ENCODE measurements at regions not wholly inside any gene's neighbourhood (a gene's known extent, or its start where the extent isn't known, plus 50 kb on each side); places are given as distances from the start of the nearest gene placed in this dataset.
A peak's percentile ranks its signal among the peaks of the same experiment; 100 is the strongest.
"Not testable (repeated sequence)": the region's sequence is repeated elsewhere in the genome, so short reads cannot be mapped to it uniquely, and the experiment has no call there.

DNA sequence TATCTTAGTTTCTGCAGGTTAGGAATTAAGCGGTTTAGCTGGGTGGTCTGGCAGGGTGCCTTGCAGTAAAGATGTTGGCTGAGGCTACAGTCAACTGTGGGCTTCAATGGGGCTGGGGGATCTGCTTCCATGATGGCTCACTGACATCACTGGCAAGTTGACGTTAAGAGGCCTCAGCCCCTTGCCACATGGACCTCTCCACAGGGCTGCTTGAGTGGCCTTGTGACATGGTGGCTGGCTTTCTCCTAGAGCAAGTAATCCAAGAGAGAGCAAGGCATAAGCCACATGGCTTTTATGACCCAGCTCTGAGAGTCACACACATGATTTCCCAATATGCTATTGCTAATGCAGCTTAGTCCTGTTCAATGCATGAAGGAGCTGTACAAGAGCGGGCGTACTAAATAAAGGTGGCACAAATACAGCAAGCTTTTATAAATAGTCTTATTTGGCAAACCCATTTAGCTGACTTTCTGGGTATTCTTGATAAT, 109.1 kb downstream of the SEPTIN7 start:
- no peak for DNase-seq
- ATAC-seq = no peak

DNA sequence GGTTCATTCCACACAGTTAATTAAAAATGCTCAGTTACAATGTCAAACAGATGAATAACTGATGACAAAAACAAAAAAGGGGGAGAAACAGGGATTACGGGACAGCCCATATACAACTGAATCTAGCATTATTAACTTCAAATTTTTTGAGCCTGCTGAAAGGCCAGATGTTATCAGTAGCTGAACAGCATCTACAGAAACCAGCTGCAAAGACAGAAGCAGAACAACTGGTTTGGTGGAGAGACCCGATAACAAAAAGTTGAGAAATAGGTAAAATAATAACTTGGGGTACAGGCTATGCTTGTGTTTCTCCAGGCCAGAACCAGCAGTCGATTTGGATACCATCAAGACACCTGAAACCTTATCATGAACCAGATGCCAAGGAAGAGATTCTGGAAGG, 109.8 kb downstream of the SEPTIN7 start:
- ATAC-seq, DNase-seq: not testable (repeated sequence)

DNA sequence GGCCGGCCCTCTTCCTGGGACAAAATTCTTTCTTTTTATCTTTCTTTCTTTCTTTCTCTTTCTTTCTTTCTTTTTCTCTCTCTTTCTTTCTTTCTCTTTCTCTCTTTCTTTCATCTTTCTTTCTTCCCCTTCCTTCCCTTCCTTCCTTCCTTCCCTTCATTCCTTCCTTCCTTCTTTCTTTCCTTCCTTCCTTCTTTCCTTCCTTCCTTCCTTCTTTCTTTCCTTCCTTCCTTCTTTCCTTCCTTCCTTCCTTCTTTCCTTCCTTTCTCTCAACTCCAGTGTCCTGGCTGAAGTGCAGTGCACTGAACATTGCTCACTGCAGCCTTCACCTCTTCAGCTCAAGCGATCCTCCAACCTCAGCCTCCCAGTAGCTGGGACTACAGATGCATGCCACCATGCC, 112.5 kb downstream of the SEPTIN7 start:
- not testable (repeated sequence) for ATAC-seq, DNase-seq

DNA sequence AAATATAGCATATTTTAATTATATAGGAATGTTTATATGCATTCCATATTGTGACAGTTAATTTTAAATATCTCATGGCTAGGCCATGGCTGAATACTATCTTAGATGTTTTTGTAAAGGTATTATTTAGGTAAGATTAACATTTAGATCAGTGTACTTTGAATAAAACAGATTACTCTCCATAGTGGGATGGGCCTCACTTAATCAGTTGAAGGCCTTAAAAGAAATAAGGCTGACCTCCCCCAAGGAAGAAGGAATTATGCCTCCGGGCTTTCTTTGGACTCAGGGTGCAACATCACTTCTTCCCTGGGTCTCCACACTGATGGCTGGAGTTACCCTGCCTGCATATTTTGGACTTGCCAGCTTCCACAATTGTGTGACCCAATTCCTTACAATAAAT, 113.4 kb downstream of the SEPTIN7 start:
- ATAC-seq, DNase-seq: not testable (repeated sequence)

DNA sequence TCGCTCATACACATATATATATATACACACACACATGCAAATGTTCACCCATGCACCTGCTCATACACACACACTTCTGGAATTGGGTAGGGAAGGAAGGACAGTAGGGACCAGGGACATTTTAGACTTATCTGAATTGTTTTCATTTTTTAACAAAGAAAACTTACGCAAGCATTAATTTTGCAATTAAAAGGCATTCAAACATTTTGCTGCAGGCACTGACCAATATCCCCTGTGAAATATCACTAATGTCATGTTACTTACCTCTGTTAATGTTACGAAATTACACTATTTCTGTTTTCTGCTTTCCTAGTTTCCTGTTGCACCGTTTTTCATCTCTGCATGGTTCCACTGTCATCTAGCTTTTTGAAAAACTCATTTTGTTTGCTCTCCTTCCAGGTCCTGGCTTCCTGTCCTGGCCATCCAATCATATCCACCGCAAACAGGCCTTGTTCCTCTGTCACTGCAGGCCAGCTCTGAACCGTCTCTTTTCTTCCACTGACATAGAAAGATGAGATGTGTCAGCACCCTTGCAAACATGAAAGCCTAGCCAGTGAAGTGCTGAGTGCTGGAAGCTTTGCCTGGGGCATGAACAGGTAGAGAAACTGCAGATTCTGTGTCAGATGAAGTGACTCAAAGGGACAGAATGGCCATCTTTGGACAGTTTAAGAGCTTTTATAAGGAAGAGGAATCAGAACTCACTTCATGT, 114.5 kb downstream of the SEPTIN7 start:
- not testable (repeated sequence) for DNase-seq, ATAC-seq

DNA sequence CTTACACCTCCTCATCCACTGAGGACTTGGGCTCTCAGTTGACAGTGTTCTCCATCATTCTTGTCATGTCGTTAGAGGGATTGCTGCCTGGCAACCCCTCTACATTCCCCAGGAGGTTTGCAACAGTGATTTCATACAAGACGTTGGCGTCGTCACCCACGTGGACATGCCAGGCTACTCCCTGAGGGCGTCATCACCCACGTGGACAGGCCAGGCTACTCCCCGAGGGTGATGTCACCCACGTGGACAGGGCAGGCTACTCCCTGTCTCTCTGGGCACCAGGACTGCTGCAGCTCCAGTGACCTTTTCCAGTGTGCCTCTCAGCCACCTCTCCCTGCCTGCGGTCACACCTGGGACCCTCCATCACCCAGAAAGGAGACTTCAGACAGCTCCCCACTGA, 117.4 kb downstream of the SEPTIN7 start:
- not testable (repeated sequence) for DNase-seq, ATAC-seq

DNA sequence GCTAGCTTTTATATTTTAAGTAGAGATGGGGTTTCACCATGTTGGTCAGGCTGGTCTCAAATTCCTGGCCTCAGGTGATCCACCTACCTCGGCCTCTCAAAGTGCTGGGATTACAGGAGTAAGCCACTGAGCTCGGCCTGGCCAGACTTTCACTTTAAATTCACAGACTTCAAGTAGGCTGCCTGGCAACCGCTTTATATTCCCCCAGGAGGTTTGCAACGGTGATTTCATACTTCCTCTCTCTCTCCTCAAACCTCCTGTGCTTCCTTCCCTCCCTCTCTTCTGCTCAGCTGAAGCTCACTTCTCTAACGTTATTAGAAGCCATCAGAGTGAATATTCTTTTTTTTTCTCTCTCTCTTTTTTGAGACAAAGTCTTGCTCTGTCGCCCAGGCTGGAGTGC, 118.8 kb downstream of the SEPTIN7 start:
- not testable (repeated sequence) for DNase-seq, ATAC-seq

DNA sequence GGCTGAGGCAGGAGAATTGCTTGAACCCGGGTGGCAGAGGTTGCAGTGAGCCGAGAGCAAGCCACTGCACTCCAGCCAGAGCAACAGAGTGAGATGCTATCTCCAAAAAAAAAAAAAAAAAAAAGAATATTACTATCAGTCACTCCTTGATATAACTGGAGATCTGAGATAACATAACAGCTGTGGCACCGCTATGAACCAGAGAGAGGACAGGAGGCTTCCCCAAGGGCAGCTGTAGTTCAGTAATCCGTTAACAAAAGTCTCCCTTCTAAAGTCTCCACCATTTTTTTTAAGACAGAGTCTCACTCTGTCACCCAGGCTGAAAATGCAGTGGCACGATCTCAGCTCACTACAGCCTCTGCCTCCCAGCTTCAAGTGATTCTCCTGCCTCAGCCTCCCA, 120.5 kb downstream of the SEPTIN7 start:
- not testable (repeated sequence) for DNase-seq, ATAC-seq

DNA sequence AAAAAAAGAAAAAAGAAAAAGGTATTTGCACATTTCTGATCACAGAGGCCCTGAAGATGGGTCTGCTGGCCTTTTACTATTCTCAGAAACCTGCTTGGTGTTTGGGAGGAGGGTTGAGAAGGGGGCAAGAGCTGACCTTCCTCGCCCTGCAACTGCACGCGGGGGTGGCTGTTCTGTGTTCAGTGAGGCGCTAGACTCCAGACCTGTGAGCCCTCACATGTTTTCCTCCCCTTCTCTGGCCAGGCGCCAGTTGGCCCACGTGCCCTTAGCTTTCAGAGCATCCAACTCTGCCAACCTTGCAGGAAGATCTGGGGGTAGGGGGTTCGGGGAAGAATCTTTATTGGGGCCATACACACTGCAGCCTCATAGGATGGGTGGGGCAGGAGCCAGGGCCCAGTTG, 123.8 kb downstream of the SEPTIN7 start:
- ATAC-seq, DNase-seq: not testable (repeated sequence)

DNA sequence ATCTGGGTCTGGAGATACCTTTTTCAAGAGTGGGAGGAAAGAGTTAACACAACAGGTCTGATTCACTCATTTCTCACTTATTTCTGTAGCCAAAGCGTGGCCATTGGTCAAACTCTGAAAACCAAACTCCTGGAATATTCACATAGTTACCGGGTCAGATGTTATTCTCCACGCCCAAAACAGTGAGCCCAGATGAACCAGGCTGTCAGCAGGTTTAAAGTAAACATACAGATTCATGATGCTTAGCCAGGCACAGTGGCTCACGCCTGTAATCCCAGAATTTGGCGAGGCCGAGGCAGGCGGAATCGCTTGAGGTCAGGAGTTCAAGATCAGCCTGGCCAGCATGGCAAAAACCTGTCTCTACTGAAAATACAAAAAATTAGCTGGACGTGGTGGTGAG, 126.1 kb downstream of the SEPTIN7 start:
- not testable (repeated sequence) for DNase-seq, ATAC-seq

DNA sequence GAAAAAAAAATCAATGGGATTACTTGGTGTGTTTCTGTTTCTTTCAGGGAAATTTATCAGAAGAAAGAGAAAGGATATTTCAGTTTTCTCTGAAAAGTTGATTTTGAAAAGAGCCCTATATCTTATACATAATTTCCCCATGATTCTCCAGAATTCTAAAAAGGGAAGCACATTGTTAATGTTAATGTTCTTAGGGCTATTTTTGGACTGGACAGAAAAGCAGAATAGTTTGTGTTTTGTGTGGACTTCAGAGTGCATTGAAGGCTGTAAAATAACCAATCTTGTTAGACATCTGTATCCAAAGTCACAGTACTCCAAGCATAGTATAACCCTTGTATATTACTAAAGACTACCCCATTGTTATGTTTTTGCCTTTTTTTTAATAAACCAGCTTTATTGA, 130.3 kb downstream of the SEPTIN7 start:
- not testable (repeated sequence) for ATAC-seq, DNase-seq

DNA sequence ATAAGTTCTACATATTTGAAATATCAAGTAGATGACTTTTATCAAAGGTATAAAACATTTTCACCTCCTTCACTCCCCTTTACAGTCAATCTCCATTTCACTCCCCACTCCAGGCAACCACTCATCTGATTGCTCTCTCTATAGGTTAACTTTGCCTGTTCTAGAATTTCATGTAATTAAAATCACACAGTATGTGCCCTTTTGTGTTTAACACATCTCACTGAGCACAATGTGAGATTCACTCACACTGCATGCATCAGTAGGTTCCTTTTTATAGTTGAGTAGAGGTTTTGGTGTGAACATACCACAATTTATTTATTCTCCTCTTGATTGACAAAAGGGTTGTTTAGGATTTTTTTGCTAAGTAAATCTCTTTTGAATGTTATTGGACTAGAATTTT, 130.7 kb downstream of the SEPTIN7 start:
- not testable (repeated sequence) for DNase-seq, ATAC-seq

DNA sequence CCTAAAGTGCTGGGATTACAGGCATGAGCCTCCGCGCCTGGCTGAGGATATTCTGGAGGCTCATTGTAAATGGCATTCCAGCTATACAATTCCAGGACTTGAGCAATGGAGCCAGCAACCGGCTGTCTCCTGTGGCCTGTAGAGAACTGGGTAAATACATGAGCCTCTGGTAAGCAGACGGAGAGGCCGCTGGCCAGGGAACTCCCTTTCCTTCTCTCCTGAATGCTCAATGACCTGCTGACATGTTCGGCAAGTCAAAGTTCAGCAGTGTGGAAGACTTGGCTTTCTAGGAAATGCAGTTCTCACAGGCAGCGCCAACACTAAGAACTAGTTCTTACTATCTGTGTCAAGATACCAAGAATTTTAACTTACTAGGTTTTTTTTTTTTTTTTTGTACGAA, 139.8 kb downstream of the SEPTIN7 start:
- ATAC-seq, DNase-seq: not testable (repeated sequence)

DNA sequence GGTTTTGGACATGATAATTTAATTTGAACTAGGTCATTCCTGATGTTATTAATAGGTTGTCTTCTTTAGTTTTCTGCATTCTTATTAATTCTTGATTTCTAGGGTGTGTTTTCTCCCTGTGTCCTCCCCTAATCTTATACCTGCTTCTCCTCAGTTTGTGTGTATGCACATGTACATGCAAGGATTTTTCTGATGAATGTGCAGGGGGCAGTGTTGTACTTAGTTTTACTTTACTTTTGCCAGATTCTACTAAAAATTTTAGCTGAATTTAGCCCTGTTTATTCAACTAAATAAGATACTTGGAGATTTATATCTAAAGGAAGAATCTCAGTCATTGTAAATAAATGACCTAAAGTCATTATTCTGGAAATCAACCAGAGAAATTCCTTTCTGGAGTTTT, 144.8 kb downstream of the SEPTIN7 start:
- ATAC-seq, DNase-seq: not testable (repeated sequence)

DNA sequence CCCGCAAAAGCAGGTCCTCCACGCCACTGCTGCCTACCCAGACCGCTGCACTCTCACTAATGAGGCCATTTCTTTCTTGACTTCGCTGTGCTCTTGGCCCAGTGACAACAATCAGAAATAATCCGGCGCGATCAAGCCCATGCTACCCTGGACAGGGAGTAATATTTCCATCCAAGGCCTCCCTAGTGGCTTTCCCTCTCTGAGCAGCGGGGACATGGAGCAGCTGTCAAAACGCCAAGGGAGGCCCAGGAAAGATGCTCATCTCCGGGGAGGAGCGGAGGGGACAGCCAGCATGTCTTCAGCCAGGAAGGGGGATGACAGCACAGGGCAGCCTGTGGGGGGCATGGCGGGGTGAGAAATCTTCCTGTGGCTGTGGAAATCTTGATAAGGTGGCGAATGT, 154.9 kb downstream of the SEPTIN7 start:
- DNase-seq, ATAC-seq: not testable (repeated sequence)

DNA sequence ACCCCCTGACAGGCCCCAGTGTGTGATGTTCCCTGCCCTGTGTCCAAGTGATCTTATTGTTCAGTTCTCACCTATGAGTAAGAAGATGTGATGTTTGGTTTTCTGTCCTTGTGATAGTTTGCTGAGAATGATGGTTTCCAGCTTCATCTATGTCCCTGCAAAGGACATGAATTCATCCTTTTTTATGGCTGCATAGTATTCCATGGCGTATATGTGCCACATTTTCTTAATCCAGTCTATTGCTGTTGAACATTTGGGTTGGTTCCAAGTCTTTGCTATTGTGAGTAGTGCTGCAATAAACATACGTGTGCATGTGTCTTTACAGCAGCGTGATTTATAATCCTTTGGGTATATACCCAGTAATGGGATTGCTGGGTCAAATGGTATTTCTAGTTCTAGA, 156.1 kb downstream of the SEPTIN7 start:
- ATAC-seq, DNase-seq: not testable (repeated sequence)

DNA sequence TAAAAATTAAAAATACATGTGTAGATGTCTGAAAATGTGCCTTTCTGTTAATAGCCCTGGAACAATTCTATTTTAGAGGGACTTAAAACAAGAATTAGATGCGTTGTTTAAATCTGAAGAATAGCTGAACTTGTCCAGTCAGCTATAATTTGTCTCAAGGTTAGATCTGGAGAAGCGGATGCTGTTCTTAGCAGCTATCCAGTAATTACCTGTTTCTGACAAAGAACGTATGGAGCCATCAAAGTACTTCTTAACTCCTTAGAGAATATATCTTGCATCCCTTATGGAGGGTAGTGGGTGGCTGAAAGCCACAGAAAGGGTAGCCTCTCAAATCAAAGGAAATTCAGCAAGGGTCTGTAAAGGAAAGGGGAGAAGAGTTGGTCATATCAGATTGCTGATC, 160.4 kb downstream of the SEPTIN7 start:
- DNase-seq, ATAC-seq: not testable (repeated sequence)

DNA sequence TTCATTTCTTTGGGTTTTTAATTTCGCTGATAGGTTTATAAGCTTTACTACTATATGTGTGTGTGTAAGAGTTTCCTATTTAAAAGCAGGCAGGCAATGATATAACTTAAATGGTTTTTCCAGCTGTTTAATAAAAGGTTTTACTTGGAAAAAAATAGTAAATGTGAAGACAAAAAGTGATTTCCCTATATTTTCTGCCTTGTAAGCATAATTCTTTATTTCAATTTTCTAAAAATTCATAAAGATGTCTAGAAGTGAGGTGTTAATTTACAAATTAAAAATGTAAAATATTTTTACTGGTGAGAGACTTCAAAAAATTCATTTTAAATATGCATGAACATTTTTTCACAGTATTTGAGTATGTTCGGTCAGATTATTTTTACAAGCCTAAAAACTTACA, 161.8 kb downstream of the SEPTIN7 start:
- not testable (repeated sequence) for ATAC-seq, DNase-seq

DNA sequence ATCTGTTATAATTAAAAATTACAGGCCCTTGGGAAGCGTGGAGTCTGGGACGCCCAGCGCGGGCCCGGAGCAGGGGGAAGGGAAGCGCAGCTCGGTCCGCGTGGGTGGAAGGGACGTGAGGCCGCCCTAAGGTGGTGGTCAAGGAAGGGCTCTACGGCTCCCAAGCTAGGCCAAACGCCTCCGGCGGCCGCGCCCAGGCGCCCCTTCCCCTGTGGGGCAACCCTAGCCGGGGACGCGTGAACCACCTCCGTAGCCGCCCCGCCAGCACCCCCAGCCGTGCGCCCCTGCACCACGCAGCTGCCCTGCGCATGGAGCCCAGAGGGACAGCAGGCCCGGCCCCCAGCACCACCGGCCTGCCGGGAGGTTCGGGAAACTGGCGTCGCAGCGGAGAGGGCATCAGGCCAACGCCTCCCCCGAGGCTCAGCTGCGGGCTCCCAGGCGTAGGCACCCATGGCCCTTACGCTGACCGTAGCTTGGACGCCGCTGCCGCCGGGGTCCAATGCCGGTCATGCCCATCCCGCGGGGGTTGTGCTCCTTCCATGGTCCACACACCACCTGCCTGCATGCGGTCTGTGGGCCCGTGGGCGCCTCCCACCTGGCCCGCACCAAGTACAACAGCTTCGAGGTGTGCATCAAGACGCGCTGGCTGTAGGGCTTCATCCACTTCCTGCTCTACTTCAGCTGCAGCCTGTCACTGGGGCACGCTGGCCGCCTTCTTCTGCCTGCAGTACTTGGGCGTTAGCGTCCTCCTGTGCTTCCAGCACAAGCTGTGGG, 166.7 kb downstream of the SEPTIN7 start:
- no peak for ATAC-seq
- DNase-seq = no peak

DNA sequence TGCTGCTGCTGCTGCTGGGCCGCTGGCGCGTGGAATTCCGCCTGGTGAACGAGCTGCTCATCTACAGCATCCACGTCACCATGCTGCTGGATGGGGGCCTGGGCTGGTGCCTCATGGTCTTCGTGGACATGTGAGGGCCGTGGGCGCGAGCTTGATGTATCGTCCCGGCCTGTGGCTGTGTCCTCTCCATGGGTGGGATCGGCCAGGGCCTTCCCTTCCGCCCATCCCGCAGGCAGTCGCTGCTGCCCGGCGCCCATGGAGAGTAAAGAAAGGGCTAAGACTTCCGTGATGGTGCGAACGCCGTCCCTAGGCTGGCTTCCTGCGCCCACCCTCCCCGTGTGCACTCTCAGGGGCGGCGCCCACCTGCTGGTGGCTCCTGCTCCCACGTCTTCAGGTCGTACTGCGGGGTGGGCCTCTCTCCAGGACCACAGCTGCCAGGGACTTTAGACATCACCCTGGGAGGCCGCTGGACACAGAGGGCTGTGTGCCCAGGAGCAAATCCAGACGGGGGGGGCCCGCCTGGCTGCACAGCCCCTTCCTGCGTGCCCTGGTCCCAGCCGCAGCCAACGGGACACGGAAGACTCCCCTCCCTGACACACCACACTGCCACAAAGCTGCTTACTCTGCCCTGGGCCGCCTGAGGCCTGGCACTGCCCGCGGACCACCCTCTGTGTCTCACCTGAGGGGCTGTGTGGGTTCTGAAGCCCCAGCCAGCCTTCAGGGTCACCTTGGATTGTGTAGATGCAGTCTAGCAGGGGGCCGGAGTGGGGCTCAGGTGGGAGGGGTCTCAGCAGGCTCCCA, 167.5 kb downstream of the SEPTIN7 start:
- peak; percentile 19 for ATAC-seq
- no peak for DNase-seq

DNA sequence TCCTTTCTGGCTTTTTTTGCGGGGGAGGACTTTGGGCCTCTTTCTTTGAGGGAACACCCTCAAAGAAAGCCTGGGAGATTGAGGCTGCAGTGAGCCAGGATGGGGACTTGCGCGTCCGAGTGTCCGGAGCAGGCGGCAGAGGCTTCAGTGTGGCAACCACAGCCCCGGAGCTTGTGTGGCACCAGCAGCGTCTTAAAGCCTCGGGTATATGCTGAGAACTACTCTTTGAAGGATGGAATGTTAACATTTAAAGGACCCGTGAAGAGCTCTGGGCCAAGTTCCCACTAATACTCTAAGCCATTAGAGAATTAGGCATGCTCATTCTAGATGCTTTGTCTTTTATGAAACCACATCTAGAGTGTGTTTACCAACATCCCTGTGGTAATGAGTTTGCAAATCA, 168.2 kb downstream of the SEPTIN7 start:
- DNase-seq (no peak), ATAC-seq (no peak)

DNA sequence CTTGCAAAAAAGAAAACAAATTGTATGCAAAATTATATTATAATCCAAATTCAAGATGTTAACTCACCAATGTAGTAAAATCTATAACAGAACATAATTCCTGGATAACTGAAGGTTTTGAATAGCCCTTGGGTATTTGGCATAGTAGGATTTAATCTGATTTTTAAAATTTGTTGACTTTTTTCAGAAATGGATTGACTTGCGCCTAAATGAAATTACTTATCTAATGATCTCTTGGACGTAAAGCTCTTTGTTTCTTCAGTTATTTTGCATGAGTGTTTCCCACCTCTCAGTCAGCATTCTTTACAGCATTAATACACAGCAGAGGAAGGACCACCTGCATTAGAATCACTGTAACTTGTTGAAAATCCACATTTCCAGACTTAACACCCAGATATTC, 169.6 kb downstream of the SEPTIN7 start:
- DNase-seq (no peak), ATAC-seq (no peak)

Data from stimulated activated naive CD8-positive, alpha-beta T cell treated with anti-CD3 and anti-CD28 coated beads, Interleukin-15, Interleukin-2, amounts not matched to agents 100 U/mL and 50 U/mL, for 24 hours (primary cell).